DOHH2 (cell line): ENCODE measurements at regions not wholly inside any gene's neighbourhood (a gene's known extent, or its start where the extent isn't known, plus 50 kb on each side); places are given as distances from the start of the nearest gene placed in this dataset.
"Not testable (repeated sequence)": the region's sequence is repeated elsewhere in the genome, so short reads cannot be mapped to it uniquely, and the experiment has no call there.

Experiments used
- H3F3A ChIP-seq: fragments of 200-600 bp; sonication (generic), shearing (Covaris generic); 2 replicates; pipeline ENCODE4 v1.6.0; 2016; ENCODE audit warnings: antibody characterized with exemption, mild to moderate bottlenecking; ENCODE audit not compliant: control insufficient read depth, insufficient read depth
- H3K27ac ChIP-seq: fragments of 200-600 bp; sonication (generic); 2 replicates; pipeline ENCODE4 v1.5.1; 2014; ENCODE audit warnings: low read depth, mild to moderate bottlenecking, low read length, moderate library complexity
- H3K27me3 ChIP-seq: fragments of 200-600 bp; sonication (generic); 2 replicates; pipeline ENCODE4 v1.6.1; 2014; ENCODE audit warnings: mild to moderate bottlenecking, low read length, mixed read lengths; ENCODE audit not compliant: control insufficient read depth
- H3K36me3 ChIP-seq: fragments of 200-600 bp; sonication (generic); 2 replicates; pipeline ENCODE4 v1.6.1; 2014; ENCODE audit warnings: mild to moderate bottlenecking, low read length, moderate library complexity, mixed read lengths; ENCODE audit not compliant: control insufficient read depth
- H3K4me1 ChIP-seq: fragments of 200-600 bp; sonication (generic); 2 replicates; pipeline ENCODE4 v1.6.1; 2014; ENCODE audit warnings: mild to moderate bottlenecking, low read length, mixed read lengths; ENCODE audit not compliant: control insufficient read depth
- H3K4me2 ChIP-seq: fragments of 200-600 bp; sonication (generic); 2 replicates; pipeline ENCODE4 v1.6.0; 2014; ENCODE audit warnings: mild to moderate bottlenecking, low read length, moderate library complexity
- H3K4me3 ChIP-seq: fragments of 200-600 bp; sonication (generic); 2 replicates; pipeline ENCODE4 v1.5.1; 2014; ENCODE audit warnings: mild to moderate bottlenecking, low read length, mixed read lengths
- H3K79me2 ChIP-seq: fragments of 200-600 bp; sonication (generic); 2 replicates; pipeline ENCODE4 v1.6.1; 2014; ENCODE audit warnings: mild to moderate bottlenecking, low read length, mixed read lengths; ENCODE audit not compliant: control insufficient read depth
- H3K9me2 ChIP-seq: fragments of 200-600 bp; sonication (generic); replicated peaks from 2 replicates; pipeline ENCODE4 v1.6.1; 2014; ENCODE audit warnings: mild to moderate bottlenecking, low read length, mixed read lengths; ENCODE audit not compliant: control insufficient read depth
- H3K9me3 ChIP-seq: fragments of 200-600 bp; sonication (generic); 2 replicates; pipeline ENCODE4 v1.6.1; 2014; ENCODE audit warnings: antibody characterized with exemption, low read length, mixed read lengths; ENCODE audit not compliant: control insufficient read depth, insufficient read depth
- H4K20me1 ChIP-seq: fragments of 200-600 bp; sonication (generic); 2 replicates; pipeline ENCODE4 v1.6.0; 2014; ENCODE audit warnings: low read depth, mild to moderate bottlenecking, antibody characterized with exemption, low read length, moderate library complexity; ENCODE audit not compliant: control insufficient read depth, insufficient read depth
- EZH2phosphoT487 ChIP-seq: fragments of 200-600 bp; sonication (generic); IDR thresholded peaks from 2 replicates; pipeline ENCODE4 v1.6.1; 2017; ENCODE audit warnings: borderline replicate concordance, mild to moderate bottlenecking, antibody characterized with exemption, low read length, moderate library complexity, mixed read lengths
- TF ChIP-seq, protein P1 (sequence below): fragments of 200-600 bp; sonication (generic); IDR thresholded peaks from one replicate; pipeline ENCODE4 v1.5.1; 2014; ENCODE audit warnings: antibody characterized with exemption, mild to moderate bottlenecking, low read depth, low read length; ENCODE audit not compliant: poor library complexity, severe bottlenecking

DNA sequence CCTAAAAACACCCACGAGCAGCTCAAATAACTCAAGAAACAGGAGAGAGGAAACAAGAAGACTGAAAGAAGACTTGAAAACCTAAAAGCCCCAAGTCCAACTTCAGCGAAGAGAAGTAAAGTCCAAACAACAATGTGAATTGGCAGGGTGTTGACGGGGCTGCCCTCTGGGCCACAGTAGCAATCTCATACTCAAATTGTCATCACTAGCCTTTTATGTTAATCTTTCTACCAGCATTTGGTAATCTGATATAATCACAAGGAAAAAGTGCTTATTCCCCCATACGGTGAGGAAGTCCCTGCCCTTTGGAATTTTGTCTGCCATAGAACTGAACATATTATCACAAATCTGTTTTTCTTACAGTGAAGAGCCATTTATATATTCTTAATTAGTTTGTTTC lies 51.5 kb upstream of the IFNE start:
- Histone ChIP-seq H4K20me1 (no peaks in the 10 kb centered on the region), H3F3A (no peaks in the 10 kb centered on the region), H3K36me3 (no peaks in the 10 kb centered on the region), H3K79me2 (no peaks in the 10 kb centered on the region), H3K4me3 (no peak overlapping the region), H3K4me2 (no peak overlapping the region), H3K4me1 (no peaks in the 10 kb centered on the region), H3K9me3 (no peaks in the 10 kb centered on the region), H3K27ac (no peak overlapping the region), H3K27me3 (no peaks in the 10 kb centered on the region), H3K9me2 (no peaks in the 10 kb centered on the region)
- TF ChIP-seq, protein P1, sequence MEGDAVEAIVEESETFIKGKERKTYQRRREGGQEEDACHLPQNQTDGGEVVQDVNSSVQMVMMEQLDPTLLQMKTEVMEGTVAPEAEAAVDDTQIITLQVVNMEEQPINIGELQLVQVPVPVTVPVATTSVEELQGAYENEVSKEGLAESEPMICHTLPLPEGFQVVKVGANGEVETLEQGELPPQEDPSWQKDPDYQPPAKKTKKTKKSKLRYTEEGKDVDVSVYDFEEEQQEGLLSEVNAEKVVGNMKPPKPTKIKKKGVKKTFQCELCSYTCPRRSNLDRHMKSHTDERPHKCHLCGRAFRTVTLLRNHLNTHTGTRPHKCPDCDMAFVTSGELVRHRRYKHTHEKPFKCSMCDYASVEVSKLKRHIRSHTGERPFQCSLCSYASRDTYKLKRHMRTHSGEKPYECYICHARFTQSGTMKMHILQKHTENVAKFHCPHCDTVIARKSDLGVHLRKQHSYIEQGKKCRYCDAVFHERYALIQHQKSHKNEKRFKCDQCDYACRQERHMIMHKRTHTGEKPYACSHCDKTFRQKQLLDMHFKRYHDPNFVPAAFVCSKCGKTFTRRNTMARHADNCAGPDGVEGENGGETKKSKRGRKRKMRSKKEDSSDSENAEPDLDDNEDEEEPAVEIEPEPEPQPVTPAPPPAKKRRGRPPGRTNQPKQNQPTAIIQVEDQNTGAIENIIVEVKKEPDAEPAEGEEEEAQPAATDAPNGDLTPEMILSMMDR, result no peak
- TF ChIP-seq EZH2phosphoT487, result no peak

DNA sequence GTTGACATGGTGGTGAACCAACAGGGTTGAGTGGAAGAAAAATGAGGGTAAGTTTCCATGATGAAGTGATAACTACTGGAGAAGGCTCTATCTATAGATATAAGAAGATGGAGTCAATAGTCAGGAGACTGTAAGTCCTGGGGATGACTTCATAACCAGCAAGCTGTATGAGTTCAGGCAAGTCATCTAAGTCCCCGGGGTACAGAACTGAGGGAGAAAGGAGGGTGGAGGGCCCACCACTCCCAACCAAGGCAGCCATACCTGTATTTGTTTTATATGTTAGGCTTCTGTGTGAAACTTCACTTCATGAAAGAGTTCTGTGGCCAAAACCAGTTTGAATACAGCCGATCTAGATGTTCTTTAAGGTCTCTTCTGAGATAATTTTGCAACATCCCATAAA lies 53.3 kb upstream of the IFNE start:
- Histone ChIP-seq H3K4me3 (no peak overlapping the region), H3K79me2 (no peaks in the 10 kb centered on the region), H4K20me1 (no peaks in the 10 kb centered on the region), H3K4me1 (no peaks in the 10 kb centered on the region), H3K9me2 (no peaks in the 10 kb centered on the region), H3K4me2 (no peak overlapping the region), H3K36me3 (no peaks in the 10 kb centered on the region), H3K27ac (no peak overlapping the region), H3K9me3 (no peaks in the 10 kb centered on the region), H3F3A (no peaks in the 10 kb centered on the region), H3K27me3 (no peaks in the 10 kb centered on the region)
- TF ChIP-seq, protein P1, result no peak
- no peak for TF ChIP-seq EZH2phosphoT487

DNA sequence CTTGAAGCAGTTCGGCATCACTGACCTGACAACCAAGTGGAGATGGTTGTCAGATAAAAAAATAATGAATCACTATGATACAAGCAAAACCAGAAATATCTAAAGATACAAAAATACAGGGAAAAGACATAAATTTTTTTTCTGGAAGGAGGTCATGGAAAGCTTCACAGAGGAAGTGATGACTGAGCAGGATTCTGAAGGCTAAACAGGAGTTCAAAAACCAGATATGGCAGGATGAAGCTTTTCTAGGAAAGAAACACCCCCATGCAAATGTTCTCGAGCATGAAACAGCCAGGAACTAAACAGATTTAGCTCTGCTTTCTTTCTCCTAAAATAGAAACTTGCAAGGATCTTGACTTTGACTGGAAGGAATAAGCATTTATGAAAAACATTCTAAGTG lies 60.7 kb upstream of the IFNE start:
- Histone ChIP-seq H3K4me2 (no peak overlapping the region), H3K79me2 (no peaks in the 10 kb centered on the region), H3K4me1 (no peaks in the 10 kb centered on the region), H3K9me2 (no peaks in the 10 kb centered on the region), H3F3A (no peaks in the 10 kb centered on the region), H3K9me3 (no peaks in the 10 kb centered on the region), H3K4me3 (no peak overlapping the region), H3K27me3 (no peaks in the 10 kb centered on the region), H3K36me3 (no peaks in the 10 kb centered on the region), H3K27ac (no peak overlapping the region), H4K20me1 (no peaks in the 10 kb centered on the region)
- TF ChIP-seq, protein P1, result no peak
- no peak for TF ChIP-seq EZH2phosphoT487

DNA sequence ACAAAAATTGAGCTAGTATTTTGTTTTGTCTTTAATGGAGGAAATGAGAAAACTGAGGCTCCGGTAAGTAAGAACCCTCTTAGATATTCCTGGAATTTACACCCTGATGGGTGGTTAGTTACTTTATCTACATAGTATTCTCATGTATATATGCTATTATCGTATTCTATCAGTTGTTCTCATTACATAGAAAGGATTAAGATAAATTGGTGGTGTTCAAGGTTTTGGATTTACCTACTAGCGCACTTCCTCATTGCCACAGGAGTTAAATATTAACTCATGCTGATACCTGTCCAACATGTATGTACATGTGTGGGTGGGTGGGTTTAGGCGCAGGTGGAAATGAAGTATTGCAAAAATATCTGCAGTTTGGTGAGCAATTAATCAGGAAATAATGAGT lies 61.1 kb upstream of the IFNE start:
- TF ChIP-seq EZH2phosphoT487, result no peak
- TF ChIP-seq, protein P1, result no peak
- Histone ChIP-seq H3K36me3 (no peaks in the 10 kb centered on the region), H3K9me3 (no peaks in the 10 kb centered on the region), H3K4me1 (no peaks in the 10 kb centered on the region), H3K4me3 (no peak overlapping the region), H3K27me3 (no peaks in the 10 kb centered on the region), H3K4me2 (no peak overlapping the region), H4K20me1 (no peaks in the 10 kb centered on the region), H3K9me2 (no peaks in the 10 kb centered on the region), H3K27ac (no peak overlapping the region), H3F3A (no peaks in the 10 kb centered on the region), H3K79me2 (no peaks in the 10 kb centered on the region)

DNA sequence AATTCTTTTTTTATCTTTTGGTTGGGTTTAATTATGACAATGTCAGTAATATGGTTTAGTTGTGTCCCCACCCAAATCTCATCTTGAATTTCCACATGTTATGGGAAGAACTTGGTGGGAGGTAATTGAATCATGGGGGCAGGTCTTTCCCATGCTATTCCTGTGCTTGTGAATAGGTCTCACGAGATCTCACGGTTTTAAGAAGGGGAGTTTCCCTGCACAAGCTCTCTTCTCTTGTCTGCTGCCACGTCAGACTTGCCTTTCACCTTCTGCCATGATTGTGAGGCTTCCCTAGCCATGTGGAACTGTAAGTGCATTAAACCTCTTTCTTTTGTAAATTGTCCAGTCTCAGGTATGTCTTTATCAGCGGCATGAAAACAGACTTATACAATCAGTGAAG lies 61.7 kb upstream of the IFNE start:
- H3K4me1 ChIP-seq, H3K36me3 ChIP-seq: not testable (repeated sequence)

More for the DNA sequence above, 61.7 kb upstream of the IFNE start:
- H4K20me1 ChIP-seq, H3K27me3 ChIP-seq, H3K27ac ChIP-seq, H3K4me2 ChIP-seq, H3K9me2 ChIP-seq, H3K4me3 ChIP-seq, H3K79me2 ChIP-seq, H3F3A ChIP-seq, H3K9me3 ChIP-seq: not testable (repeated sequence)
